K562 (cell line): ENCODE measurements at regions not wholly inside any gene's neighbourhood (a gene's known extent, or its start where the extent isn't known, plus 50 kb on each side); places are given as distances from the start of the nearest gene placed in this dataset.

ENCODE experiments used
- ATAC-seq: fragments of 200-7000 bp; cut with Tn5 transposase; 3 replicates; pipeline ENCODE4 v1.9.1; 2020; ENCODE audit warnings: moderate library complexity
- BruUV-seq: library from RNA; stranded (reverse); fragments of 400-500 nt; replicated peaks from 2 replicates; lab custom pipeline; 2021; lab: Mats Ljungman, UMichigan
- CTCF ChIA-PET: fragments of 300-600 bp; formaldehyde crosslinking; extraction: SDS; loops from one replicate; lab custom pipeline; 2021; ENCODE audit warnings: low intra/inter-chr PET ratio; lab: Yijun Ruan, JAX
- POLR2A ChIA-PET: fragments of 300-600, 350-650 bp; sonication (Branson Sonifier 250); formaldehyde crosslinking; extraction: SDS; loops from one replicate; lab custom pipeline; 2021; ENCODE audit warnings: antibody characterized with exemption, inconsistent platforms; lab: Yijun Ruan, JAX
- DNase-seq, 4 experiments: peaks; one replicate each; pipeline versions ENCODE4 v3.0.0 to v3.0.0-alpha.2; 2011 to 2018; ENCODE audit warnings: low spot score in 3 of 4, mixed read lengths in 3 of 4; ENCODE audit errors: extremely low read depth in 1 of 4
- FAIRE-seq: peaks from 2 replicates; lab custom pipeline; 2011; peaks lifted over from hg19 to GRCh38; lab: Jason Lieb, UNC
- H2AFZ ChIP-seq: 2 replicates; pipeline ENCODE4 v1.6.0; 2011; ENCODE audit warnings: low read depth, low read length, control low read depth, inconsistent platforms
- H3K27ac ChIP-seq: fragments of 200-600 bp; 3 replicates; pipeline ENCODE4 v1.8.0; 2011; ENCODE audit warnings: low read depth, mild to moderate bottlenecking, control low read depth, inconsistent platforms, low read length, moderate library complexity, mixed read lengths; ENCODE audit errors: extremely low read depth
- H3K27me3 ChIP-seq, 2 experiments: fragments of 300-600 bp in 1 of 2; 2 replicates in 1 of 2; 3 replicates in 1 of 2; pipeline versions ENCODE4 v1.6.0 to v1.8.0; 2011; ENCODE audit warnings: inconsistent platforms in 2 of 2, low read length in 2 of 2, mild to moderate bottlenecking in 1 of 2, mixed read lengths in 1 of 2, moderate library complexity in 1 of 2; ENCODE audit not compliant: control insufficient read depth in 2 of 2, insufficient read depth in 2 of 2
- H3K36me3 ChIP-seq: fragments of 300-600 bp; 3 replicates; pipeline ENCODE4 v1.8.0; 2011; ENCODE audit warnings: mild to moderate bottlenecking, low read length, inconsistent platforms; ENCODE audit not compliant: control insufficient read depth, insufficient read depth
- H3K4me1 ChIP-seq, 2 experiments: fragments of 200-600 bp in 1 of 2; replicated peaks in 1 of 2; 2 replicates in 1 of 2; 3 replicates in 1 of 2; pipeline versions ENCODE4 v1.5.1 to v1.8.0; 2011; ENCODE audit warnings: inconsistent platforms in 2 of 2, low read length in 2 of 2, mild to moderate bottlenecking in 1 of 2, mixed read lengths in 1 of 2, moderate library complexity in 1 of 2; ENCODE audit not compliant: control insufficient read depth in 2 of 2, insufficient read depth in 2 of 2
- H3K4me2 ChIP-seq: 2 replicates; pipeline ENCODE4 v1.6.1; 2011; ENCODE audit warnings: low read length, control low read depth, inconsistent platforms, mixed read lengths; ENCODE audit not compliant: insufficient read depth
- H3K4me3 ChIP-seq: fragments of 200-600 bp; sonication (generic), shearing (Covaris generic); 2 replicates; pipeline ENCODE4 v1.5.1; 2016; ENCODE audit warnings: control low read depth, inconsistent platforms
- H3K79me2 ChIP-seq: fragments of 200-600 bp; 3 replicates; pipeline ENCODE4 v1.8.0; 2011; ENCODE audit warnings: low read length, inconsistent platforms; ENCODE audit not compliant: control insufficient read depth, insufficient read depth
- H3K9ac ChIP-seq, 2 experiments: 2 replicates each; pipeline versions ENCODE4 v1.6.0 to v1.6.1; 2011; ENCODE audit warnings: low read depth in 2 of 2, low read length in 2 of 2, control low read depth in 1 of 2, inconsistent platforms in 1 of 2, mild to moderate bottlenecking in 1 of 2, mixed read lengths in 1 of 2; ENCODE audit not compliant: insufficient read depth in 1 of 2
- H3K9me1 ChIP-seq: one replicate; pipeline ENCODE4 v1.6.0; 2011; ENCODE audit warnings: inconsistent platforms, mild to moderate bottlenecking, low read length, moderate library complexity; ENCODE audit not compliant: control insufficient read depth, insufficient read depth
- H3K9me3 ChIP-seq: replicated peaks from 2 replicates; pipeline ENCODE4 v1.5.1; 2011; ENCODE audit warnings: low read depth, low read length, inconsistent platforms; ENCODE audit not compliant: control insufficient read depth, insufficient read depth
- H4K20me1 ChIP-seq: replicated peaks from 2 replicates; pipeline ENCODE4 v1.6.1; 2011; ENCODE audit warnings: low read length, inconsistent platforms, mixed read lengths; ENCODE audit not compliant: control insufficient read depth, insufficient read depth
- NR4A1 ChIP-seq, 2 experiments: fragments of 250-450 bp in 1 of 2; fragments of 450-650 bp in 1 of 2; sonication (Bioruptor Pico) in 1 of 2; IDR thresholded peaks; 2 replicates each; pipeline versions ENCODE4 v1.4.0 to v1.6.1; 2016 to 2020; ENCODE audit warnings: mild to moderate bottlenecking in 2 of 2, missing compliant biosample characterization in 1 of 2, missing genetic modification characterization in 1 of 2, moderate library complexity in 1 of 2
- POLR3A ChIP-seq: IDR thresholded peaks from 2 replicates; pipeline ENCODE4 v1.6.1; 2011; ENCODE audit warnings: borderline replicate concordance, mild to moderate bottlenecking, moderate library complexity; ENCODE audit not compliant: insufficient read length, insufficient read depth; ENCODE audit errors: extremely low read depth
- ZNF121 ChIP-seq: sonication (generic); formaldehyde crosslinking; conservative IDR thresholded peaks from 2 replicates; pipeline ENCODE4 v1.8.0; 2022; ENCODE audit warnings: missing genetic modification reagents
- WGBS: fragments of 100-300 bp; shearing (Covaris generic); methylation state at CpG from one replicate; pipeline ENCODE4 v1.1.6; 2016; ENCODE audit warnings: low coverage, mixed read lengths; ENCODE audit not compliant: insufficient coverage; ENCODE audit errors: missing lambda C conversion rate; 5-methylcytosine and 5-hydroxymethylcytosine counted together
- in situ Hi-C: fragments of 300-500 bp; cut with MboI; formaldehyde crosslinking; loops from 4 replicates; pipeline ENCODE4 v1.15.0; 2018; ENCODE audit warnings: inconsistent platforms, mixed read lengths
- intact Hi-C: fragments of 100-400 bp; cut with micrococcal nuclease; formaldehyde crosslinking; loops from 2 replicates; pipeline ENCODE4 v1.14.2; 2022
- TF ChIP-seq, protein P1 (sequence below): sonication (generic); formaldehyde crosslinking; IDR thresholded peaks from 2 replicates; pipeline ENCODE4 v1.9.0; 2022; ENCODE audit warnings: mild to moderate bottlenecking, missing genetic modification reagents
- TF ChIP-seq, protein P2 (sequence below): fragments of 250-450 bp; sonication (Bioruptor Pico); IDR thresholded peaks from 2 replicates; pipeline ENCODE4 v1.5.0; 2021; ENCODE audit warnings: mild to moderate bottlenecking, borderline replicate concordance

DNA sequence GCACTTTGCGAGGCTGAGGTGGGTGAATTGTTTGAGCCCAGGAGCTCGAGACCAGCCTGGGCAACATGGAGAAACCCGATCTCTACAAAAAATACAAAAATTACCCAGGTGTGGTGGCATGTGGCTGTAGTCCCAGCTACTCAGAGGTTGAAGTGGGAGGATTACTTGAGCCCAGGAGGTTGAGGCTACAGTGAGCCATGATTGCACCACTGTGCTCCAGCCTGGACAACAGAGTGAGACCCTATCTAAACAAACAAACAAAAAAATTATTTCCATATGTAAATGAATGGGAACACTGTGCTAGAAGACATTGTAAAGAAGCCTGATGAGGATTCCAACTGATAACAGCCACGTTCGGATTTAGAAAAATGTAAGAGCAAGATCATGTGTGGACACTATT lies 154.2 kb downstream of the ZFP64 start:
- Histone ChIP-seq H3K4me1 (no peaks in the 10 kb centered on the region; a peak in 1 of 5 replicates), H3K27me3 (peaks cover 2 to 3% of the 10 kb centered on the region in 2 experiments; a peak in 4 of 5 replicates), H3K27ac (no peak overlapping the region), H3K9ac (no peak overlapping the region), H4K20me1 (no peaks in the 10 kb centered on the region), H3K4me2 (no peak overlapping the region), H2AFZ (no peak overlapping the region), H3K36me3 (no peaks in the 10 kb centered on the region), H3K4me3 (no peak overlapping the region), H3K9me3 (no peaks in the 10 kb centered on the region), H3K9me1 (no peaks in the 10 kb centered on the region), H3K79me2 (no peaks in the 10 kb centered on the region)
- TF ChIP-seq, protein P1, sequence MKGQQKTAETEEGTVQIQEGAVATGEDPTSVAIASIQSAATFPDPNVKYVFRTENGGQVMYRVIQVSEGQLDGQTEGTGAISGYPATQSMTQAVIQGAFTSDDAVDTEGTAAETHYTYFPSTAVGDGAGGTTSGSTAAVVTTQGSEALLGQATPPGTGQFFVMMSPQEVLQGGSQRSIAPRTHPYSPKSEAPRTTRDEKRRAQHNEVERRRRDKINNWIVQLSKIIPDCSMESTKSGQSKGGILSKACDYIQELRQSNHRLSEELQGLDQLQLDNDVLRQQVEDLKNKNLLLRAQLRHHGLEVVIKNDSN (CRISPR knock-in tag) = no peak
- TF ChIP-seq POLR3A (no peak), ZNF121 (0 out of 2 replicates have a peak, but pooled peaks have one; percentile 10), NR4A1 (CRISPR knock-in tag; IDR thresholded peaks at IDR 0.05) (no peak), NR4A1 (tag; IDR thresholded peaks at IDR 0.05) (no peak)
- TF ChIP-seq, protein P2, sequence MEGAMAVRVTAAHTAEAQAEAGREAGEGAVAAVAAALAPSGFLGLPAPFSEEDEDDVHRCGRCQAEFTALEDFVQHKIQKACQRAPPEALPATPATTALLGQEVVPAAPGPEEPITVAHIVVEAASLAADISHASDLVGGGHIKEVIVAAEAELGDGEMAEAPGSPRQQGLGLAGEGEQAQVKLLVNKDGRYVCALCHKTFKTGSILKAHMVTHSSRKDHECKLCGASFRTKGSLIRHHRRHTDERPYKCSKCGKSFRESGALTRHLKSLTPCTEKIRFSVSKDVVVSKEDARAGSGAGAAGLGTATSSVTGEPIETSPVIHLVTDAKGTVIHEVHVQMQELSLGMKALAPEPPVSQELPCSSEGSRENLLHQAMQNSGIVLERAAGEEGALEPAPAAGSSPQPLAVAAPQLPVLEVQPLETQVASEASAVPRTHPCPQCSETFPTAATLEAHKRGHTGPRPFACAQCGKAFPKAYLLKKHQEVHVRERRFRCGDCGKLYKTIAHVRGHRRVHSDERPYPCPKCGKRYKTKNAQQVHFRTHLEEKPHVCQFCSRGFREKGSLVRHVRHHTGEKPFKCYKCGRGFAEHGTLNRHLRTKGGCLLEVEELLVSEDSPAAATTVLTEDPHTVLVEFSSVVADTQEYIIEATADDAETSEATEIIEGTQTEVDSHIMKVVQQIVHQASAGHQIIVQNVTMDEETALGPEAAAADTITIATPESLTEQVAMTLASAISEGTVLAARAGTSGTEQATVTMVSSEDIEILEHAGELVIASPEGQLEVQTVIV (CRISPR knock-in tag) = no peak
- 0% methylated on average over 5 of the region's 5 CpGs for WGBS
- ChIA-PET CTCF (no interaction called here), POLR2A (interaction anchor here (0.6 to 1.0 kb wide), 2 partner anchors 10 to 241 kb away, joined by 3 read pairs; no protein-coding TSS in a partner anchor)
- in situ Hi-C loops (no loop called here), intact Hi-C loops (no loop called here)
- DNase-seq = no peak
- FAIRE-seq = no peak
- no TSS peak for BruUV-seq
- ATAC-seq = no peak
